ENCODE measurements at regions not wholly inside any gene's neighbourhood (a gene's known extent, or its start where the extent isn't known, plus 50 kb on each side); places are given as distances from the start of the nearest gene placed in this dataset.
"Not testable (repeated sequence)": the region's sequence is repeated elsewhere in the genome, so short reads cannot be mapped to it uniquely, and the experiment has no call there.

DNA sequence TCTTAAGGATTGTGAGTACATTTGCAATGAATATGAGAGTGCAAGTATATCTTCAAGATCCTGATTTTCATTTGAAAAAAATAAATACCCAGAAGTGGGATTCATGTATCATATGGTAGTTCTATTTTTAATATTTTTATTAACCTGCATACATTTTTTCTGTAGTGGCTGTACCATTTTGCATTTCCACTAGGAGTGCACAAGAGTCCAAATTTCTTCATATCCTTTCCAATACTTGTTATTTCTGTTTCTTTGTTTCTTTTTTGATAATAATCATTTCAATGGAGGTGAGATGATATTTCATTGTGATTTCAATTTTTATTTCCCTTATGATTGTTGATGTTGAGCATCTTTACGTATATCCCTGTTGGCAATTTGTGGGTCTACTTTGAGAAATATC is 759.8 kb upstream of the CNTN5 start:
- FAIRE-seq, result no peak

DNA sequence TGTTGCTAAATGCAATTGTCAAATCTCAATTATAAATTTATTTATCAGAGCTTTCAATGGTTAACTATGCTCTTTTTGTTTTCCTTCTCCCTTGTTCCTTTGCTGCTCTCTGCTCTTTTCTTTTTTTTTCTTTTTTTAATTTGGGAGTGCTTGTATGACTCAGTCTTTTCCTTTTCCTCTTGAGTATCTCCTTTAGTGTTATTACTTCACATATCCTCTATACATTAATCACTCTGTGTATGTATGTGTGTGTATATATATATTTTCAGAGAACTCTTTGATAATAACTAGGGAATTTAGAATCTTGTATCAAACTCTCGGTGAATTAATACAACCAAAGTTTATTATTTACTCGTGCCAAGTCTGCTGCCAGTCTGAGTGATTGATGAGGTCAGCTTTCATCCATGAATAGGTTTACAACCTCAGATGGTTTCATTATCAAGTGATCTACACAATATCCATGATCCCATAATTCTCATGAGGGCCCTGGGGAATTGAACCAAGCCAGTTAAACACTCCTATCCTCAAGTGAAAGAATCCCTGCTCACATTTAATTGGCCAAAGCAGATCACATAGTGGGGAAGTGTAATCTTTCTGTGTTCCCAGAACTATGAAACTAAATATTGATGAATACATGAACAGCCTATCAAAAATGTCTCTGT is 743.4 kb upstream of the CNTN5 start:
- FAIRE-seq, result no peak

DNA sequence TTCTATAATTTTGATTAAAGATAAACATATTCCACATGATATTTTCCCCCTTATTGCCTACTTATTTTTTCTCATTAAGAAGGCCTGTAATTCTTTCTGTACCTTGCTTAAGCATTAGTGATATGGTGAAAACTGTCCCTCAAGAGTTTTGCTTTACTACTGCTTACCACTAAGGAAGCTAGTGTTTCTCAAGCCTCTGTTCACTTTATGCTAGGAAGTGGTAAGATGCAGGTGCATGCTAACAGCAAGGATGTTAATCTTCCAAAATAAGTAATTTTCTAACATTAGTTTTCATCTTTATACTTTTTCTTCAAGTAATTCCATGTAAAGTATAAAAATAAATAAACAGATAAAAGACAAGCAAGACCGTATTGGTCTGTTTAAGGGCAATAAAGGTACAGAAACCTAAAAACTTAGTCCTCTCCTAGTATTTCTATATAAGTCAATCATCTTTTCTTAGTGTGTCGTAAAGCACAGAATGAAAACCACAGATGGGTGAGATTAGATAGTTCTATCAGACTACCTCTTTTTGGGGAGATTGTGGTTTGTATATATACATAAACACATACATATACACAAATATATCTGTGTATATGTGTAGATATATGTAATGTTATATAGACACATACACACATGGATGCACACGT is 731.0 kb upstream of the CNTN5 start:
- no peak for FAIRE-seq

DNA sequence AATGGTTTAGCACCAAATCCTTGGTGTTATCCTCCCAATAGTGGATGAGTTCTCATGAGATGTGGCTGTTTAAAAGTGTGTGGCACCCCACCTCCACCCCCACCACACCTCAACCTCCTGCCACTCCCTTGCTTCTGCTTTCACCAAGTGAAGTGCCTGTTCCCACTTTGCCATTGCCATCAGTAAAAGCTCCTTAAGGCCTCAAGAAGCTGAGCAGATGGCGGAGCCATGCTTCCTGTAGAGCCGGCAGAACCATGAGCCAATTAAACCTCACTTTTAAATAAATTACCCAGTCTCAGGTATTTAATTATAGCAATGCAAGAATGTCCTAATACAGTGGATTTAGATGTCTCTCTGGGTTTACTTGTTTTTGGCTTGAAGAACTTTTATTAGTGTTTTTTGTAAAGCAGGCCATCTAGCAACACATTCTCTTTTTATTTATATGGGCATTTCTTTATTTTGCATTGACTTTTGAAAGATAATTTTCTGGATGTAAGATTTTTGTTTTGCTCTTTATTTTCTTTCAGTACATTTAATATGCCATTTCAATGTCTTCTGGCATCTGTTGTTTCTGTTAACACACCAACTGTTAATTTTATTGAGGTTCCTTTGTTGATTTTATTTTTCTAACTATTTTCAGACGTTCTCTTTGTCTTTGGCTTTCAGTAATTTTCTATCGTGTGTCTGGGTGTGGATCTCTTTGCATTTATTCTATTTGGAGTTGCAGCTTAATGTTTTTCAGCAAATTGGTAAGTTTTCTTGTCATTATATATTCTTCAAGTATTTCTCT is 724.5 kb upstream of the CNTN5 start:
- no peak for FAIRE-seq

DNA sequence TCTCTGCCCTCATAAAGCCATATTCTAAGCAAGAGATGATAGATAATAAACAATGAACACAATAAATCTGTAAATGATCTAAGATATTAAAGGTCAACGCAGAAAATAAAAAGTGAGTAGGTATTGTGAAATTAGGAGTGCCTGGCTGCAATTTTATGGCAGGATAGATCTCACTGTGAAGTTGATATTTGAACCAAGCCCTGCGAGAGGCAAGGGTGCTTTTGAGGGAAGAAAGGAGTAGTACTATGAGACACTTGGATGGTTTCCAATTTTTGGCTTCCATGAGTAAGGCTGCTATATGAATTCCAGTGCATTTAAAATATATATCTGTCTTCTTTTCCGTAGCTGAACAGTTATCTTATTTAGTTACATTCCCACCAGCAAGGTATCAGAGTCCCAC is 720.0 kb upstream of the CNTN5 start:
- no peak for FAIRE-seq

DNA sequence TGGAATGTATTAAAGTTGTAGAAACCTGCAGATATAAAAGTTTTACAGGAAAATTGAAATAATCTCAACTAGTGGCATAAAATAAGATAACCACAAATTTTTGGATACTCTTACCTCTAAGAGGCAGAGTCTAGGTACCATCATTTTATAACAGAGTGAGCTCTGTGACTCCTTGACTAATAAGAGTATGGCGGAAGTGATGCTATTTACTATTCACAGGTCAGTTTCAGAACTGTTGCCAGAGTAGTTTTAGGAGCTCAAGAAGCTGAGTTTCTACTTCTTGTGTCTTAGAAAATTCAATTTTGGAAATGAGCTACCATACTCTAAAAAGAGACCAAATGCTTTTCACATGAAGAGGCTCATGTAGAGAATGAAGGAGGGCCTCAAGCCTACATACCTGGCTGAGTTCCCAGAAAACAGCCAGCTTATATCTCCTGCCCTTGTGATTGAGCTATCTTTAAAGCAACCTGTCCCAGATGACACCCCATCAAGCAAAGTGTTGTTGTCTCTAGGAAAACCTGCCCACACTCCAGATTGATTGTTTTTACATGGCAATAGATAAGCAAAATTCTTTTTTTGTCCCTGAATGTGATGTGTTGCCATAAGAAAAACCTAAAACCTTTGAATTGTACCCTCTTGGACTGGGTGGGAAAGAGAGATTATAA is 712.8 kb upstream of the CNTN5 start:
- no peak for FAIRE-seq

DNA sequence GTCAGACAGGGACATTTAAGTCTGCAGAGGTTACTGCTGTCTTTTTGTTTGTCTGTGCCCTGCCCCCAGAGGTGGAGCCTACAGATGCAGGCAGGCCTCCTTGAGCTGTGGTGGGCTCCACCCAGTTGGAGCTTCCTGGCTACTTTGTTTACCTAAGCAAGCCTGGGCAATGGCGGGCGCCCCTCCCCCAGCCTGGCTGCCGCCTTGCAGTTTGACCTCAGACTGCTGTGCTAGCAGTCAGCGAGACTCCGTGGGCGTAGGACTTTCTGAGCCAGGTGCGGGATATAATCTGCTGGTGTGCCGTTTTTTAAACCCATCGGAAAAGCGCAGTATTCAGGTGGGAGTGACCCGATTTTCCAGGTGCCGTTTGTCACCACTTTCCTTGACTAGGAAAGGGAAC is 690.4 kb upstream of the CNTN5 start:
- not testable (repeated sequence) for FAIRE-seq

DNA sequence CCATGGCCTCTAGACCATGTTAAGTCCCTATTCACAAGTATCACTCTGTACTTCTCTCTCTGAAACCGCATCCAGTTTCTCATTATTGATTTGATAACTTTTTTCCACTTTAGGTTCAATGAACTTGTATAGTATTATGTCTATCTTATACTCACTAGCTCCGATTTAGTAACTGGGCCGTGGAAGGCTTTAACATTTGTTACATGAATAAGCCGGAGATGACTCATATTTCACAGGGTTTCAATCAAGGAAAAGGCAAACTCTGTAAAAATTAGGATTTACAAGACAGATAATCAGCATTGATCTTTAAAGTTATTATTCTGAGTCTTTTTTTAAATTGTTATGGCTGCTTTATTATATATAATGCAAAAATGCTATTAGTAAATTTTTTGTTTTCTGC is 662.2 kb upstream of the CNTN5 start:
- FAIRE-seq, result no peak

DNA sequence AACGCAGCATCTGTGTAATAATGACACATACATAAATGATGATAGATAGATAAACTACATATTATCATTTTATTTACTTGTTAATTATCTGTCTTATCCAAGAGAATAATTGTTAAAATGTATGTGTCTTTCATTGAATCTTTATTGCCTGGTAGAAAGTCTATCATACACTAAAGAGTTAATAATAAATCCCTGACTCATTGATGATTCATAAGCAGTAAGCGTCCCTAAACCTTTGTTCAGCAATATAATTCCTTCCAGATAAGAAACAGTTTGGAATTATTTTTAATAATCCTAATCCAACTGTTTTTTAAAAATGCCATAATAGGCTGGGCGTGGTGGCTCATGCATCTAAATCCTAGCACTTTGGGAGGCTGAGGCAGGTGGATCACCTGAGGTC is 655.6 kb upstream of the CNTN5 start:
- no peak for FAIRE-seq

DNA sequence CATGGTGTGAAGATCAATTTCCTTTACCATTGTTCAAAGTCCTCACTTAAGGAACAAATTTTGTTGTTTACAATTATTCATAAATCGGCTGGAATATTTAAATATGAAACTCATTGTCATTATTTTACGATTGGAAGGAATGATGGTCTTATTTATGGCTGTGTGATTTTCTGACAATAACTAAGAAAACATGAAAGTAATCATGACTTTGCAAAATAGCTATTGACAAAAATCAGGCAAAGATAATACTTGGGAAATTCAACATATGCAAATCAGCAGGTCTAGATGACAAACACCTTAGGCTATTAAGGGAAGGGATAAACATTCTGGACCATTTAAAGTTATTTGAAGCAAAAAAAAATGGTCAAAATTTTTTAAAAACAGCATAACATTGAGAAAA is 654.8 kb upstream of the CNTN5 start:
- FAIRE-seq, result no peak

DNA sequence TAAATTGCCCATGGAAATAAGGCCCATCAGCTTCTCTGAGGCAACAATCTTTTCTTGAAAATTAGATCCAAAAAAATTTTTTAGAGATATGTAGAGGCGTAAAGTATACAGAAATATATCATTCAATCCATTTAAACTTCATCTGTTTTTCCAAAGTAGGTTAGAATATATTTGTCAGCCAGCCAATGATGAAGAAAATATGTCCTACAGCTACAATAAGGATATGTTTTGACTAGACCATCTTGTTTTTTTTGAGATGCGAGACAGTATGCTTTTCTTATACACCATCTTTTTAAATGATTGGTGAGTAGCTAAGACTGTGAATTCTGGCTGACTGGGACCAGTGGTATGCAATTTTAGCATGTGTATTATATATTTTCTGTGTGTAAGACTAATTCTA is 630.4 kb upstream of the CNTN5 start:
- FAIRE-seq, result no peak

DNA sequence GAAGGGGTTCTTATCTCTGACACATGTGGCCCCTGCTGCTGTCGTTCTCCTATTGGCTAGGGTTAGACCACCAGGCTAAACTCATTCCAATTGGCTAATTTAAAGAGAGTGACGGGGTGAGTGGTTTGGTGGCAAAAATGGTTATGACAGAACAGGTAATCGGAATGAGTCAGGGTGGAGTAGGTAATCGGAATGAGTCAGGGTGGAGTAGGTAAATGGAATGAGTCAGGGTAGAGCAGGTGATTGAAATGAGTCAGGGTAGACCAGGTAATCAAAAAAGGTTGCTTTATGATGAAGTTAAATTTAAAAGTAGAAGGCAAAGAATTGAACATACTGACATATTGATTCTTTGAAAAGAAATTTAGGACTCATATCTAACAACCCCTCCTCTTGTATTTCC is 626.2 kb upstream of the CNTN5 start:
- not testable (repeated sequence) for FAIRE-seq

DNA sequence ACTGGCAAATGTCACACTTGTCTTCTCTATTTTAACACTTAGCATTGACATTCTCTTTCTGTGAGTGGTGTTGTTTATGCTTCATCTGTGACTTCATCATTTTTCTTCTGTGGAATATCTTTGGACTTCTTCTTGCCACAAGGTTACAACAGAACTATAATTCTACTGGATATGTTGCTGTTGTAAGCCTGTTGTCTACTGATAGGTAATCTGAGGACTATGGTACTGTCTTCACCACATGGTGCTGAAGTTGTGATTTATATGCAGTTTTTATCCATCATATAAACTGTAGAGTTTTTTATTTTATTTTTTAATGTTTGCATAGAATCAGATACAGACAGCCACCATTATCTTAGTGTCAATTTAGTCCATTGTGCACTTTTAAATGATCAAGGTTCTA is 622.2 kb upstream of the CNTN5 start:
- no peak for FAIRE-seq

DNA sequence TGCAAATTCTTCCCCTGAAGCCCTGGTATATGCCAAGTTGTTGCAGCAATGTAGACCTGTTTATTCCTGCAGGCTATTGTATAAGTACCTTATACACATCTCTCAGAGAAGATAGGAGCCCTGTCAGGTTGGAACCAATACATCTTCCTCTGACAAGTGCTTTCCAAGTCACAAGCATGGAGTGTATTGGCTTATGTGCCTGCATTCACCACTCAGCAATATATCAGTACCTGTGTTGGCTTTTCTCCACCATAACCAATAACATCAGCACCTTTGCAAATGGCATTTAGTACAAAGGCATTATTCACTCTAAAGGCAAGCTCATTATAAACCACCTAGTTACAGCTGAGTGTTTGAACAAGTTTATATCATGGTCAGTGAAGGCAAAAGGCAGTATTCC is 611.7 kb upstream of the CNTN5 start:
- no peak for FAIRE-seq

DNA sequence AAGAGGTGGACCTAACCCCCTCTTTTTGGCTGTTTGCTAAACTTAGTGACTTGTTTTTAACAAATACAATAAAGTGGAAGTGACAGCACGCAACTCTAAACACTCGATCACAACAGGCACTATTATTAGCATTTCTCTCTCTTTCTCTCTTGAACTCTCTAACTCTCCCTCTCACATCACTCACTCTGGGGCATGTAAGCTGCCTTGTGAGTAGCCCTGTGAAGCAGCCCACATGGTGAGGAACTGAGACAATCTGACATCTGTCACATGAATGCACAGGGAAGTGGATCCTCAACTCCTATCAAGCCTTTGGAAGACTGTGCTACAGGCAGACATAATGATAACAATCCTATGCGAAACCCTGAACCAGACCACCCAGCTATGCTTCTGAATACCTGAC is 609.0 kb upstream of the CNTN5 start:
- no peak for FAIRE-seq

DNA sequence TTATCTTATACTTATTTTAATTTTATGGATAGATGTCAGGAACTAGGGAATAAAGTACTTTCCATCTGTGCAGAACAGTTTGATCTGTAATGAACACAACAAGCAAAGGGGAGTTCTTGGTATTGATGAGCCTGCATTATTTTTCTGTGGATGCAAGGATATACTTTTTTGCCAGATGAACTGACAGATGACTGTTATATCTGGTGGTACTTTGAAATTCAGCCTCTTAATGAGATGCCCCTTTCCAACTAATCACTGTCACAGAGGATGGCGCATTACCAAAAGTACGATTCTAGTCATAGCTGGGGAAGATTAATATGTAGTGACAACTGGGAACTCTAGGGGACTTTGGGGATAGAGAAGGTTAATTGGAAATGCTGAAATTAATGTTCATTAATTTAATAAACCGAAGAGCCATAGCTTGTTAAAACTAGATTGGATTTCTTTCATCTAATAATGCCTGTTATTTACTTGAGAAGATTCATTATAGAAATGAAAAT is 603.4 kb upstream of the CNTN5 start:
- no peak for FAIRE-seq

DNA sequence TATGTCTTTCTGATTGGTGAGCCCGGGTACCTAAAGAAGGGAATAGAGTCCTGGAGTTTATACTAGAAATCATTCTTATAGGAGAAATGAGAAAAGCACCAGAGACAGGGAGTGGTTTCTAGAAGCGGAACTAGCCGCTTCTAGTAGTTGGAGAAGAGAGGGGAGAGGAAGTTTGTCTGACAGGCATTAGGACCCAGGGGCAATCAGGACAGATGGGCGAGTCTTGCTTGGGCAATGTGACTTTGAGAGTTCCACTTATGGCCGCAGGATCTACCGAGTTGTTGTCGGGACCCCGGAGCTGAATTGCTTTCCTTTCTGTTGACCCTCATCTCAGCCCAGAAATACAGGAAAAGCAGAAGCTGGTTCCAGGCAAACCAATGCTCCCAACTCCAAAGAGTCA is 596.8 kb upstream of the CNTN5 start:
- FAIRE-seq, result no peak

DNA sequence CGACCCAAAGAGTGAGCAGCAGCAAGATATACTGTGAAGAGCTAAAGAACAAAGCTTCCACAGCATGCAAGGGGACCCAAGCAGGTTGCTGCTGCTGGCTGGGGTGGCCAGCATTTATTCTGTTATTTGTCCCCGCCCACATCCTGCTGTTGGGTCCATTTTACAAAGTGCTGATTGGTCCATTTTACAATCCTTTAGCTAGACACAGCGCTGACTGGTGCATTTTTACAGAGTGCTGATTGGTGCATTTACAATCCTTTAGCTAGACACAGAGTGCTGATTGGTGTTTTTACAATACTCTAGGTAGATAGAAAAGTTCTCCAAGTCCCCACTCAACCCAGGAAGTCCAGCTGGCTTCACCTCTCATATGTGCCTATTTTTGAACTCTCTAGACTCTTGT is 596.0 kb upstream of the CNTN5 start:
- not testable (repeated sequence) for FAIRE-seq

DNA sequence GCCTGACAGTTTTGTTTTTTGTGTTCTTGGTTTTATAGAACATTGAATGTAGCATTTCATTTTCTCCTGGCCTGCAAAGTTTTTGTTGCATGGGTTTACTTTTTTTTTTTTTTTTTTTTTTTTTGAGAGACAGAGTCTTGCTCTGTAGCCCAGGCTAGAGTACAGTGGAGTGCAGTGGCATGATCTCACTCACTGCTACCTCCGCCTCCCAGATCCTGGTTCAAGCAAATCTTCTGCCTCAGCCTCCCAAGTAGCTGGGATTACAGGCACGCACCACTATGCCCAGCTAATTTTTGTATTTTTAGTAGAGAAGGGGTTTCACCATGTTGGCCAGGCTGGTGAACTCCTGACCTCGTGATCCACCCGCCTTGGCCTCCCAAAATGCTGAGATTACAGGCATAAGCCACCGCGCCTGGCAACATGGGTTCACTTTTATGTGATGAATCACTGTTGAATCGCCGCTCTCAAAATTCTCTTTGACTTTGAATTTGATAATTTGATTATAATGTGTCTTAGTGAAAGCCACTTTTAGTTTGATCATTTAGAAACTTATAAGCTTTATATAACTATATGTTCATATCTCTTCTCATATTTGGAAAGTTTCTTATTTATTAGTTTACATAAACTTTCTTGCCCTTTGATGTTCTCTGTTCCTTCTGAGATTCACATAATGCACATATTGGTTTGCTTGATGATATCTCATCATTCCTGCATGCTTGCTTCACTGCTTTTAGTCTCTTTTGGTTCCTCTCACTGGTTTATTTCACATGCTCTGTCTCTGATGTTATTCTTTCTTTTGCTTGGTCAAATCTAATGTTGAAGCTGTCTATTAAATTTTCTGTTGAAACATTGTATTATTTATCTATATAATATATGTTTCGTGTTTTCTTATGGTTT is 589.0 kb upstream of the CNTN5 start:
- FAIRE-seq, result no peak

DNA sequence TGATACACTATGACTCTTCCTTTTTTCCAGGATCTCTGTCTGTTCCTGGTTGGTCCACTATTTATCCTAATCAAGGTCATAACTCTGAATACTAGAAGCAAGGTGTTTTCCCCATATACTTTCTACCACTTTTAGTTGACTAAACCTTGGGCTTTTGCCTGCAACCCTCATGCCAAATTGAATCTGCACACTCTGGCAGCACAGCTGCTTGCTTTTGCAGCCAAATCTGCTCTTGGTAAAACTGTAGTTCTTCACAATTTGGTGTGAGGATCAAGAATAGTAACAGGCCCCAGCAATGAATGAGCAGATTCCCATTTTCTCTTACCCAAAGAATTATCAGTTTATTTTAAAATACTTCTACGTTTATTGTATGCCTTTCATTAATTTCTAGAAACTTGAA is 586.5 kb upstream of the CNTN5 start:
- FAIRE-seq, result no peak

DNA sequence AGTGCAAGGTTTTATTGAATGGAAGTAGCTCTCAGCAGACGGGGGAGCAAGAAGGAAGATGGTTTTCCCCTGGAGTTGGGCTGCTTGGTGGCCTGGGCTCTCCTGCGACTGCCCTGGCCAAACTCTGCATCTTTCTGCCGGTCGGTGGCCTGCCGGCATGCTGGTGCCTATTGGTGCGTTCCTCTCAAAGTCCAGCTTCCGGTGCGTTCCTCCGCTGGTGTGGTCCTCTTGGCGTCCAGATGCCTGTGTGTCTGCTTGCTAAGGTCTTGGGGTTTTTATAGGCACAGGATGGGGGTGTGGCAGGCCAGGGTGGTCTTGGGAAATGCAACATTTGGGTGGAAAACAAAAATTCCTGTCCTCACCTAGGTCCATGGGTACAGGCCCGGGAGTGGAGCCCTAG is 567.4 kb upstream of the CNTN5 start:
- no peak for FAIRE-seq
